ENCODE measurements at regions not wholly inside any gene's neighbourhood (a gene's known extent, or its start where the extent isn't known, plus 50 kb on each side); places are given as distances from the start of the nearest gene placed in this dataset.

DNA sequence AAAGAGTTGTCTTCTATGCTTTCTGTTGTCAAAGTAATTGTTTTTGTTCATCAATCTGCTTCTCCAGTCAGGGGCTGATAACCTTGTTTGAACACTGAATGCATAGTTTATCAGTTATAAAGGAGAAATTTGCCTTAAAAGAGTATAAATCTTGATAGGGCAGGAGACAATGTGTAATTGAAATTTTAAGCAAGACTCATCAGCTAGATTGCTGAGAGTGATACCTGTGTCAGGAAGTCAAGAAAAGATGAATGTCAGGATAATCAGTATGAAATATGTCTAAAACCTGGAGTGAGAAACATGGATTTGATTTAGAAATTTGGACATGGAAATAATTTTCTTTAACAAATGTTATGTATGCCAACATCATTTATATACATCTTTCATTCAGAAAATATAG is 1258.1 kb downstream of the EFNA5 start:
- Histone ChIP-seq H2BK5ac (ENCODE audit: low read length) (no peak overlapping the region), H2BK120ac (ENCODE audit: low read depth, low read length) (no peak overlapping the region), H2BK15ac (replicated peaks; ENCODE audit: low read depth) (no peak overlapping the region), H3K27me3 (ENCODE audit: insufficient read depth, low read length, poor library complexity) (no peaks in the 10 kb centered on the region), H3K23ac (ENCODE audit: low read length) (no peak overlapping the region), H3K79me1 (ENCODE audit: low read length) (no peaks in the 10 kb centered on the region), H3K4me2 (ENCODE audit: low read length) (no peak overlapping the region), H3K4me1 (ENCODE audit: control insufficient read depth, low read depth, low read length) (no peaks in the 10 kb centered on the region), H3K27ac (ENCODE audit: low read depth, low read length) (no peak overlapping the region), H3K36me3 (ENCODE audit: control insufficient read depth, insufficient read depth, low read length) (no peaks in the 10 kb centered on the region), H4K5ac (ENCODE audit: low read length) (no peak overlapping the region), H2AK5ac (ENCODE audit: low read length) (no peak overlapping the region), H3K56ac (ENCODE audit: low read length) (no peak overlapping the region), H3K79me2 (ENCODE audit: control insufficient read depth, insufficient read depth, low read length) (no peaks in the 10 kb centered on the region), H3K18ac (ENCODE audit: low read length) (no peak overlapping the region), H3K4ac (ENCODE audit: low read depth, low read length) (no peak overlapping the region), H4K8ac (ENCODE audit: low read depth, low read length) (no peak overlapping the region), H3K9ac (ENCODE audit: low read length) (no peak overlapping the region), H3K4me3 (ENCODE audit: low read length) (no peak overlapping the region)
- DNase-seq, result no peak

DNA sequence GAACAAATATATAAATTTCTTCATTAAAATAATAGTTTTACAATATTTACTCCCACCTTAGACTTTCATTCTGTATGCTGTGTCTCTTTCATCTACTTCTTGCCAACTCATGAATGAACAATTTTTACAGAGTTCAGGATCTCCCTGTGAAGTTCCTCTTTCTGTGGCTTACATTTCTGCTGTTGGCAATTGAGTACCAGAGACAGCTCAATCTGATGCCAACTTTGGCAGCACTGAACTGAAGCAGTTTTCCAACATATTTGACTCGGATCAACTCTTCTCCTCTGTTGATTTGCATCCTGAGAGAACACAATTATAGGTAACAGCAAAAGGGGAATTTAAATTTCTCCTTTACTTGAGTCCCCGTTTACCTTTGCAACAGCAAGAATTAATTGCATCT is 1262.2 kb downstream of the EFNA5 start:
- WGBS (ENCODE audit: extremely low coverage, insufficient coverage, low lambda C conversion rate), result no CpG with 5 or more reads among the region's 2 CpGs
- H3K27me3 ChIP-seq (ENCODE audit: insufficient read depth, low read length, poor library complexity), result no peaks in the 10 kb centered on the region
- H3K79me2 ChIP-seq (ENCODE audit: control insufficient read depth, insufficient read depth, low read length), result no peaks in the 10 kb centered on the region

DNA sequence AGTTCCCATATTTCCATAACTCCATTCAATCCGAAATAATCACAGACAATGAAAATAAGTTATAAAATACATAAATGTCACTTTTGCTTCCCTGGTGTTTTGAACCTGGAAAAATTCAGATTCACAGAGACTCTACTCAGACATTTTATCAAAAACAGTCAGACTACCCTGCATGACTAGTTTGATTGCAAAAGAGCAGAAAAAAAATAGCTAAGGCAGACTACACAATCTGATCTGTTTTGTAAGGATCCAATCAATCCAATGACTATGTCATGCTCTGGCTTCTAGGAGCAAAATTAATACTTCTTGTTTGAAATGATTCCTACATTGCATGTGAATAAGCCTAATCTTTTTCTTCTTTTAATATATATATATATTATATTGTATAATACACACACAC is 1262.6 kb downstream of the EFNA5 start:
- no peak overlapping the region for H4K8ac ChIP-seq (ENCODE audit: low read depth, low read length)
- H2AK5ac ChIP-seq (ENCODE audit: low read length), result no peak overlapping the region
- H3K27me3 ChIP-seq (ENCODE audit: insufficient read depth, low read length, poor library complexity), result no peaks in the 10 kb centered on the region
- no peak for DNase-seq
- no peak overlapping the region for H3K23ac ChIP-seq (ENCODE audit: low read length)
- H3K18ac ChIP-seq (ENCODE audit: low read length), result no peak overlapping the region
- H3K4me1 ChIP-seq (ENCODE audit: control insufficient read depth, low read depth, low read length), result no peaks in the 10 kb centered on the region
- no peak overlapping the region for H3K9ac ChIP-seq (ENCODE audit: low read length)
- H2BK5ac ChIP-seq (ENCODE audit: low read length), result no peak overlapping the region
- no peak overlapping the region for H2BK15ac ChIP-seq (replicated peaks; ENCODE audit: low read depth)
- H3K79me2 ChIP-seq (ENCODE audit: control insufficient read depth, insufficient read depth, low read length), result no peaks in the 10 kb centered on the region
- no peaks in the 10 kb centered on the region for H3K79me1 ChIP-seq (ENCODE audit: low read length)
- WGBS (ENCODE audit: extremely low coverage, insufficient coverage, low lambda C conversion rate), result no CpG with 5 or more reads among the region's 1 CpG
- no peaks in the 10 kb centered on the region for H3K36me3 ChIP-seq (ENCODE audit: control insufficient read depth, insufficient read depth, low read length)
- H3K4me2 ChIP-seq (ENCODE audit: low read length), result no peak overlapping the region
- no peak overlapping the region for H2BK120ac ChIP-seq (ENCODE audit: low read depth, low read length)
- H3K4ac ChIP-seq (ENCODE audit: low read depth, low read length), result no peak overlapping the region
- no peak overlapping the region for H3K27ac ChIP-seq (ENCODE audit: low read depth, low read length)
- no peak overlapping the region for H4K5ac ChIP-seq (ENCODE audit: low read length)
- no peak overlapping the region for H3K56ac ChIP-seq (ENCODE audit: low read length)
- no peak overlapping the region for H3K4me3 ChIP-seq (ENCODE audit: low read length)

More for the DNA sequence above, 1262.2 kb downstream of the EFNA5 start:
- no peak overlapping the region for H2BK5ac ChIP-seq (ENCODE audit: low read length)
- no peak overlapping the region for H3K4me2 ChIP-seq (ENCODE audit: low read length)
- DNase-seq, result no peak
- H3K23ac ChIP-seq (ENCODE audit: low read length), result no peak overlapping the region
- no peak overlapping the region for H2BK120ac ChIP-seq (ENCODE audit: low read depth, low read length)
- H3K56ac ChIP-seq (ENCODE audit: low read length), result no peak overlapping the region
- H3K4me3 ChIP-seq (ENCODE audit: low read length), result no peak overlapping the region
- H3K36me3 ChIP-seq (ENCODE audit: control insufficient read depth, insufficient read depth, low read length), result no peaks in the 10 kb centered on the region
- no peak overlapping the region for H4K5ac ChIP-seq (ENCODE audit: low read length)
- H3K18ac ChIP-seq (ENCODE audit: low read length), result no peak overlapping the region
- no peaks in the 10 kb centered on the region for H3K4me1 ChIP-seq (ENCODE audit: control insufficient read depth, low read depth, low read length)
- no peaks in the 10 kb centered on the region for H3K79me1 ChIP-seq (ENCODE audit: low read length)
- no peak overlapping the region for H3K9ac ChIP-seq (ENCODE audit: low read length)
- no peak overlapping the region for H2BK15ac ChIP-seq (replicated peaks; ENCODE audit: low read depth)
- H4K8ac ChIP-seq (ENCODE audit: low read depth, low read length), result no peak overlapping the region
- no peak overlapping the region for H3K27ac ChIP-seq (ENCODE audit: low read depth, low read length)
- H2AK5ac ChIP-seq (ENCODE audit: low read length), result no peak overlapping the region
- no peak overlapping the region for H3K4ac ChIP-seq (ENCODE audit: low read depth, low read length)

DNA sequence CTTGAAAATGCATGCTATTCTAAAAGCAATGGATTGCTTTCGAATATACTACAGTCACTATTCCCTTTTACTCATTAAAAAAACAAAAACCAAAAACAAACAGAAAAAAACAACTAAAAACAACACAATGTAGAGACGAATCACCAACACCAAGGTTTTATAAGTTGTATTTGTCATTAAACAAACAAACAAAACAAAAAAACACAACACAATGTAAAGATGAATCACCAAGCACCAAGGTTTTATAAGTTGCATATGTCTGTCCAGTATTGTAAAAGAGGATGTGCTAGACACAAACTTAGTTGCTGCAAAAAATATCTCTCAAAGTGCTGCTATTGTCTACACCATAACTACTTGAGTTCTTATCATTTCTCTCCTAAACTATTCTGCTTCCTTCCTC is 1269.2 kb downstream of the EFNA5 start:
- Histone ChIP-seq H3K4me3 (ENCODE audit: low read length) (no peak overlapping the region), H3K56ac (ENCODE audit: low read length) (no peak overlapping the region), H3K27ac (ENCODE audit: low read depth, low read length) (no peak overlapping the region), H3K9ac (ENCODE audit: low read length) (no peak overlapping the region), H3K23ac (ENCODE audit: low read length) (no peak overlapping the region), H2BK120ac (ENCODE audit: low read depth, low read length) (no peak overlapping the region), H4K5ac (ENCODE audit: low read length) (no peak overlapping the region), H3K79me2 (ENCODE audit: control insufficient read depth, insufficient read depth, low read length) (no peaks in the 10 kb centered on the region), H3K36me3 (ENCODE audit: control insufficient read depth, insufficient read depth, low read length) (no peaks in the 10 kb centered on the region), H3K4me2 (ENCODE audit: low read length) (no peak overlapping the region), H2AK5ac (ENCODE audit: low read length) (no peak overlapping the region), H3K18ac (ENCODE audit: low read length) (no peak overlapping the region), H3K27me3 (ENCODE audit: insufficient read depth, low read length, poor library complexity) (no peaks in the 10 kb centered on the region), H2BK15ac (replicated peaks; ENCODE audit: low read depth) (no peak overlapping the region), H3K79me1 (ENCODE audit: low read length) (no peaks in the 10 kb centered on the region), H3K4ac (ENCODE audit: low read depth, low read length) (no peak overlapping the region), H3K4me1 (ENCODE audit: control insufficient read depth, low read depth, low read length) (no peaks in the 10 kb centered on the region), H4K8ac (ENCODE audit: low read depth, low read length) (no peak overlapping the region), H2BK5ac (ENCODE audit: low read length) (no peak overlapping the region)
- no peak for DNase-seq
- WGBS (ENCODE audit: extremely low coverage, insufficient coverage, low lambda C conversion rate), result no CpG with 5 or more reads among the region's 2 CpGs

DNA sequence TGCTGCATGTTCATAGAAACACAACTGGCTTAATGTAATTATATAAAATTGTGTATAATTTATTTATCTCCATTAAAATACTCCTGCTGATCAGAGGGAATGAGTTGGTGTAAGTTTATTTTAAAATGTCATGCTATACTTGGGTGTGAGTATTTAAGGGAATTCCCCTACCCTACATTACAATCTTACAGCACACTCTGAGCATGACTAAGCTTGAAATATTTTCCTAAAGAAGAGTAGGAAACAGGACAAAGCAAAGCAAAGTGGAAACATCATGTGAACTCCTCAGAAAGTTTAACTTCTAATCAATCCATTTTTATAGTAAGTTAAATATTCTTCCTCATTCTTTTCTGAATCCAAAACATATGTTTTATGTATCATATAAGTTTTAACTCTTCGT is 1271.3 kb downstream of the EFNA5 start:
- no peak overlapping the region for H4K5ac ChIP-seq (ENCODE audit: low read length)
- no CpG with 5 or more reads among the region's 1 CpG for WGBS (ENCODE audit: extremely low coverage, insufficient coverage, low lambda C conversion rate)
- no peak overlapping the region for H3K9ac ChIP-seq (ENCODE audit: low read length)
- H3K4ac ChIP-seq (ENCODE audit: low read depth, low read length), result no peak overlapping the region
- no peak overlapping the region for H2AK5ac ChIP-seq (ENCODE audit: low read length)
- no peak overlapping the region for H2BK15ac ChIP-seq (replicated peaks; ENCODE audit: low read depth)
- H3K27me3 ChIP-seq (ENCODE audit: insufficient read depth, low read length, poor library complexity), result no peaks in the 10 kb centered on the region
- H3K4me3 ChIP-seq (ENCODE audit: low read length), result no peak overlapping the region
- no peaks in the 10 kb centered on the region for H3K4me1 ChIP-seq (ENCODE audit: control insufficient read depth, low read depth, low read length)
- no peak overlapping the region for H3K27ac ChIP-seq (ENCODE audit: low read depth, low read length)
- no peaks in the 10 kb centered on the region for H3K79me2 ChIP-seq (ENCODE audit: control insufficient read depth, insufficient read depth, low read length)
- no peak overlapping the region for H2BK120ac ChIP-seq (ENCODE audit: low read depth, low read length)
- no peaks in the 10 kb centered on the region for H3K79me1 ChIP-seq (ENCODE audit: low read length)
- no peak for DNase-seq
- H3K56ac ChIP-seq (ENCODE audit: low read length), result no peak overlapping the region
- no peak overlapping the region for H3K23ac ChIP-seq (ENCODE audit: low read length)
- H4K8ac ChIP-seq (ENCODE audit: low read depth, low read length), result no peak overlapping the region
- no peaks in the 10 kb centered on the region for H3K36me3 ChIP-seq (ENCODE audit: control insufficient read depth, insufficient read depth, low read length)
- no peak overlapping the region for H3K4me2 ChIP-seq (ENCODE audit: low read length)
- H3K18ac ChIP-seq (ENCODE audit: low read length), result no peak overlapping the region
- no peak overlapping the region for H2BK5ac ChIP-seq (ENCODE audit: low read length)

DNA sequence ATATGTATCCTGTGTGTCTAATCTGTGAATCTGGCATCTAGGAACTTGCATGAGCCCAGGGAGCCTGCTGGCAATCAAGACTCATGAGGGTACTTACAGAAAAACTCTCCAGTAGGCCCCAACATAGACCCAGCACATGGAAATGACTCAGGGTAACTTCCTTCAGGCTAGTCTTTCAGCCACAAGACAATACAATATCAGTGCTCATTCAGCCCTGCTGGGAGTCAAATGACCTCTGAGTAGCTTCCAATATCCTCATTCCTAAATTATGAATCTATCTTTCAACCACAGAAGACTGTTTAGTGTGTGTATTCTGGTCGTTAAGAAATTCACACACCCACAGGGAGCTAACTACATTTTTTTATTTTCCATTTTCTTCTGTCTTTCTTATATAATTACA is 1273.0 kb downstream of the EFNA5 start:
- no peaks in the 10 kb centered on the region for H3K79me1 ChIP-seq (ENCODE audit: low read length)
- H2AK5ac ChIP-seq (ENCODE audit: low read length), result no peak overlapping the region
- H3K36me3 ChIP-seq (ENCODE audit: control insufficient read depth, insufficient read depth, low read length), result no peaks in the 10 kb centered on the region
- no peak overlapping the region for H3K4ac ChIP-seq (ENCODE audit: low read depth, low read length)
- H3K56ac ChIP-seq (ENCODE audit: low read length), result no peak overlapping the region
- no peak overlapping the region for H4K5ac ChIP-seq (ENCODE audit: low read length)
- no peak overlapping the region for H3K18ac ChIP-seq (ENCODE audit: low read length)
- H3K4me3 ChIP-seq (ENCODE audit: low read length), result no peak overlapping the region
- no peak overlapping the region for H3K9ac ChIP-seq (ENCODE audit: low read length)
- no peaks in the 10 kb centered on the region for H3K27me3 ChIP-seq (ENCODE audit: insufficient read depth, low read length, poor library complexity)
- no peak overlapping the region for H2BK15ac ChIP-seq (replicated peaks; ENCODE audit: low read depth)
- peak; percentile 48 for DNase-seq
- no CpG with 5 or more reads among the region's 1 CpG for WGBS (ENCODE audit: extremely low coverage, insufficient coverage, low lambda C conversion rate)
- H3K79me2 ChIP-seq (ENCODE audit: control insufficient read depth, insufficient read depth, low read length), result no peaks in the 10 kb centered on the region
- no peaks in the 10 kb centered on the region for H3K4me1 ChIP-seq (ENCODE audit: control insufficient read depth, low read depth, low read length)
- no peak overlapping the region for H2BK5ac ChIP-seq (ENCODE audit: low read length)
- H3K23ac ChIP-seq (ENCODE audit: low read length), result no peak overlapping the region
- no peak overlapping the region for H3K27ac ChIP-seq (ENCODE audit: low read depth, low read length)
- H2BK120ac ChIP-seq (ENCODE audit: low read depth, low read length), result no peak overlapping the region
- no peak overlapping the region for H4K8ac ChIP-seq (ENCODE audit: low read depth, low read length)
- no peak overlapping the region for H3K4me2 ChIP-seq (ENCODE audit: low read length)
